C4-2B (cell line): ENCODE measurements at regions not wholly inside any gene's neighbourhood (a gene's known extent, or its start where the extent isn't known, plus 50 kb on each side); places are given as distances from the start of the nearest gene placed in this dataset.

Experiments
- H3K27ac ChIP-seq: fragments of 450-650 bp; 2 replicates; pipeline ENCODE4 v1.5.1; 2017
- ZFX ChIP-seq: fragments of 450-650 bp; IDR thresholded peaks from 2 replicates; pipeline ENCODE4 v1.6.1; 2017
- TF ChIP-seq, protein P1 (sequence below): fragments of 450-650 bp; conservative IDR thresholded peaks from 2 replicates; pipeline ENCODE4 v1.5.1; 2017; ENCODE audit warnings: mild to moderate bottlenecking

- no peak overlapping the region for H3K27ac ChIP-seq
- TF ChIP-seq, protein P1, sequence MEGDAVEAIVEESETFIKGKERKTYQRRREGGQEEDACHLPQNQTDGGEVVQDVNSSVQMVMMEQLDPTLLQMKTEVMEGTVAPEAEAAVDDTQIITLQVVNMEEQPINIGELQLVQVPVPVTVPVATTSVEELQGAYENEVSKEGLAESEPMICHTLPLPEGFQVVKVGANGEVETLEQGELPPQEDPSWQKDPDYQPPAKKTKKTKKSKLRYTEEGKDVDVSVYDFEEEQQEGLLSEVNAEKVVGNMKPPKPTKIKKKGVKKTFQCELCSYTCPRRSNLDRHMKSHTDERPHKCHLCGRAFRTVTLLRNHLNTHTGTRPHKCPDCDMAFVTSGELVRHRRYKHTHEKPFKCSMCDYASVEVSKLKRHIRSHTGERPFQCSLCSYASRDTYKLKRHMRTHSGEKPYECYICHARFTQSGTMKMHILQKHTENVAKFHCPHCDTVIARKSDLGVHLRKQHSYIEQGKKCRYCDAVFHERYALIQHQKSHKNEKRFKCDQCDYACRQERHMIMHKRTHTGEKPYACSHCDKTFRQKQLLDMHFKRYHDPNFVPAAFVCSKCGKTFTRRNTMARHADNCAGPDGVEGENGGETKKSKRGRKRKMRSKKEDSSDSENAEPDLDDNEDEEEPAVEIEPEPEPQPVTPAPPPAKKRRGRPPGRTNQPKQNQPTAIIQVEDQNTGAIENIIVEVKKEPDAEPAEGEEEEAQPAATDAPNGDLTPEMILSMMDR = no peak
- no peak for TF ChIP-seq ZFX
These were observed 186.4 kb downstream of the KLF5 start for GRCh38 chr13:73245246-73245645.

- no peak overlapping the region for H3K27ac ChIP-seq
- TF ChIP-seq, protein P1 = no peak
- no peak for TF ChIP-seq ZFX
These were observed 185.7 kb downstream of the KLF5 start for GRCh38 chr13:73244467-73244866.

GRCh38 chr13:73242515-73243015 is 183.8 kb downstream of the KLF5 start:
- H3K27ac ChIP-seq = no peak overlapping the region
- TF ChIP-seq, protein P1 = no peak
- no peak for TF ChIP-seq ZFX

DNA sequence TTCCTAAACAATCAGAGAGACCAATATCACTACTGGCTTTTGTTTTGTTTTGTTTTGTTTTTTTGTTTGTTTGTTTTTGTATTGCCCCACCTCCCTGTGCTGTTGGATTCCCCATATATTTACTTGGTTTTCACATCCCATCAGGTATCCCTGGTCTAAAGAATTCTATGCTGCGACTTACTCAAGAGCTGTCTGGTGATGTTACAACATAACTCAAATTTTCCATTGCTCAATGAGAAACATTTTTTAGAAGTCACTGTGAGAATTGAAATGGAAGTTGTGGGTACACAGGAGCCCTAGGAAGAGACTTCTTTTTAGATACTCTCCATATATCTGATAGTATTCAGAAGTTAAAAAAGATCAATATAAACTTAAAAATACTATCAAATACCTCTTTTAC is 181.4 kb downstream of the KLF5 start:
- TF ChIP-seq, protein P1 = no peak
- no peak for TF ChIP-seq ZFX
- no peak overlapping the region for H3K27ac ChIP-seq

DNA sequence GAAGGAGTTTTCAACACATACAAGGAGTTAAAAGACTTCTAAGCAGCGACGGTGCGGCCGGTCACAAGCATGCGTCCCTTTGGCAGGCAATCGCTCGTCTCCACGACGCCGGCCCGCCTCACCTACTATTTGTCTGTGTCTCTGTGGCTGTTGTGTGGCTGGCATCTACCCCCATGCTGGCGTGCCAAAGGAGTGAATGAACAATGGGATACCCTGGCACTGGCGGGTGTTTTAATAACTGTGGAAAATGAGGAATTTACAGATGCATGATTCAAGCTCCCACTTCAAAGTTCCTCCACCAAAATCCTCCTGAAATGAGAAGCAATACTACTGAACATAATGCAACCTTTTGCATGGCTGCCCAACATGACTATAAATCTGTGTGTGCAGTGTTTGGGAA is 176.6 kb downstream of the KLF5 start:
- TF ChIP-seq, protein P1 = no peak
- TF ChIP-seq ZFX = no peak
- H3K27ac ChIP-seq = no peak overlapping the region

GRCh38 chr13:73231471-73231870 is 172.7 kb downstream of the KLF5 start:
- TF ChIP-seq ZFX = no peak
- TF ChIP-seq, protein P1 = no peak
- no peak overlapping the region for H3K27ac ChIP-seq

DNA sequence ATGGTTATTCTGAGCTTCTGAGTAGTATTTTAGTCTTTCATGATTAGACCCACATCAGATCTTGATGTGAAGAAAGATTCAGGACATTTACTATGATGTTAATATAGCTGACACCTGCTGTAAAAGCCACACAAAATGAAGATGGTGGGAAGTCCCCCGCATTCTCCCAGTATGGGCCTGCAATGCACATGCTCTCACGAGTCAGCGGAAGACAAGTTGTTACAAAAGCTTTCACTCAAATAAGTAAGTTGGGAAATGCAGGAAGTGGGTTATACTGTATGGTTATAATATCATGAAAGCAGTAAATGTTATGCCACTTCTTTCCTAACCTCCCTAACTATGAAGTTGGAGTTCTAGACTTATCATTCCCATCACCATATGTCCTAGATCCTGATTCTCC is 171.9 kb downstream of the KLF5 start:
- no peak for TF ChIP-seq ZFX
- TF ChIP-seq, protein P1 = no peak
- no peak overlapping the region for H3K27ac ChIP-seq
